MM.1S (cell line): ENCODE measurements at regions not wholly inside any gene's neighbourhood (a gene's known extent, or its start where the extent isn't known, plus 50 kb on each side); places are given as distances from the start of the nearest gene placed in this dataset.

Source experiments
- CTCF ChIP-seq: fragments of 300-600 bp; sonication (generic); IDR thresholded peaks from 2 replicates; pipeline ENCODE4 v1.5.1; 2016; ENCODE audit warnings: antibody characterized with exemption, low read length, mixed read lengths
- EZH2 ChIP-seq: fragments of 300-600 bp; sonication (generic); optimal IDR thresholded peaks from 2 replicates; pipeline ENCODE3; 2017; ENCODE audit warnings: low read depth, mild to moderate bottlenecking, antibody characterized with exemption, low read length, mixed read lengths

GRCh38 chr6:43947860-43948259, 177.8 kb downstream of the VEGFA start:
- TF ChIP-seq CTCF: no peak
- TF ChIP-seq EZH2: no peak
